ENCODE measurements at regions not wholly inside any gene's neighbourhood (a gene's known extent, or its start where the extent isn't known, plus 50 kb on each side); places are given as distances from the start of the nearest gene placed in this dataset.

- DNase-seq (ENCODE audit: low read depth in 2 of 2) = no peak
These were observed 370.4 kb upstream of the PTPRD start for GRCh38 chr9:10983251-10983650.

DNA sequence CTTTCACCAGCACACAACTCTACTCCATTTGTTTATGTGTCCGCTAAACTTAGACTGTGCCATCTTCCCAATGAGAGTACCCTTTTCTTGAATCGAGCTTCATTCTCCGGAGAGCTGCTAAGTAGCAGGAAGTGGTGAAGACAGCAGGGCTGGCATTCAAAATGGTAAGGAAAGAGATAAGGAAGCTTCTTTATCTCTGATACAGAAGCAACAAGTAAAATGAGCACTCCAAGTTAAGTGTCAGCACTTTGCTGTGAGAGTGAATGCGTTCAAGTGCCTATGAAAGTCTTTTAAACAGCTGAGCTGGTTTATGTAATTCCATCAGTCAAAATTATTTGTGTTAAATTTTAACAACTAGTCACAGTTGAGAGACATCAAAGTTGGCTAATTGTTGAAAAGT is 386.8 kb upstream of the PTPRD start:
- no peak for DNase-seq (ENCODE audit: low read depth in 2 of 2)

GRCh38 chr9:11001546-11001945 is 388.7 kb upstream of the PTPRD start:
- no peak for DNase-seq (ENCODE audit: low read depth in 2 of 2)

DNA sequence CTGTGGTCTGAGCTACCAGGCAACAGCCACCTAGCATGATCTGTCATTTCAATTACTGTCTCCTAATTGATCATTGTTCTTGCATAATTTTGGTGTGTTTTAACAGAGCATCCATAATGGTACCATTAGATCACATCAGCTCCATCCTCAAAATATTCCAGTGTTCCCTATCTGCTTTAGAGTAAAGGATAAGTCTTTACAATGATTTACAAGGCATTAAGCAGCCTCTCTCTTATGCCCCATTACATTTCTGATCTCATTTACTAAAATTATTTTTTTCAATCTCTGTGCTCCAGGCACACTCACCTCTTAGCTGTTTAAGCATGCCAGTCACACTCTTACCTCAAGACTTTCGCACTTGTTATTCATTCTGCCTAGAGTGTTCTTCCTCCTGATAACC is 389.9 kb upstream of the PTPRD start:
- DNase-seq (ENCODE audit: low read depth in 2 of 2) = no peak

- no peak for DNase-seq (ENCODE audit: low read depth in 2 of 2)
These were observed 391.0 kb upstream of the PTPRD start for GRCh38 chr9:11003836-11004235.

DNA sequence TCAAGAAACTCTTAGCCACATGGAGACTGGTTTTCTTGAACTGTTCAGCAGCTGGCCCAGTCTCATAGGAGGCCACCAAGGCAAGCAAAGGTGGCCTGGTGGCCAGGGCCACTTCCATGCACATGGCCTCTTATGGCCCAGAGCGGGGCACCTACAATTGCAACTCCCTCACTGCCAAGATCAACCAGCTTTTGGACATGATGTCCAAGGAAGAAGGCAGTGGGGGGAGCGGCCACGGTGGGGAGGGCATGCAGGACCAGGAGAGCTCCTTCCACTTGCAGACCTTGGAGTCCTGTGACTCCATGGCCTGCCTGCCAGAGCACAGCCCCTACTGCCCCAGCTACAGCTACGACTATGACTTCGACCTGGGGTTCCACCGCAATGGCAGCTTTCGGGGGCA is 398.9 kb upstream of the PTPRD start:
- no peak for DNase-seq (ENCODE audit: low read depth in 2 of 2)

DNA sequence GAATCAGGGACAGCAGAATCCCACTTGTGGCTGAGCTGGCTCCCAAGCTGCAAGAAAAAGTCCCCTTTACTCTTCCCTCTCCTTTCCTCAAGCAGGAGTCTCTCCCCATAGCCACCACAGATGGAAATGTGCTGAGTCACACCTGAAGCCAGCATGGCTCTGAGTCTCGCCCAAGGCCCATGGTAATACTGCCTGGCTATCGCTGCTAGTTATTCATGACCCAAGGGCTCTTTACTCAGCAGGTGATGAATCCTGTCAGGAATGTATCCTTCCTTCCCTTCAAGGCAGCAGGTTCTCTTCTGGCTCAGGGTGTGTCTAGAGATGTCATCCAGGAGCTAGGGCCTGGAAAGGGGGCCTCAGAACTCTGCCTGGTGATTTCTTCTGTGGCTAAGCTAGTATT is 403.3 kb upstream of the PTPRD start:
- DNase-seq (ENCODE audit: low read depth in 2 of 2) = no peak

GRCh38 chr9:11023201-11023600 is 410.4 kb upstream of the PTPRD start:
- no peak for DNase-seq (ENCODE audit: low read depth in 2 of 2)

GRCh38 chr9:11025775-11026174 is 413.0 kb upstream of the PTPRD start:
- DNase-seq (ENCODE audit: low read depth in 2 of 2) = no peak

DNA sequence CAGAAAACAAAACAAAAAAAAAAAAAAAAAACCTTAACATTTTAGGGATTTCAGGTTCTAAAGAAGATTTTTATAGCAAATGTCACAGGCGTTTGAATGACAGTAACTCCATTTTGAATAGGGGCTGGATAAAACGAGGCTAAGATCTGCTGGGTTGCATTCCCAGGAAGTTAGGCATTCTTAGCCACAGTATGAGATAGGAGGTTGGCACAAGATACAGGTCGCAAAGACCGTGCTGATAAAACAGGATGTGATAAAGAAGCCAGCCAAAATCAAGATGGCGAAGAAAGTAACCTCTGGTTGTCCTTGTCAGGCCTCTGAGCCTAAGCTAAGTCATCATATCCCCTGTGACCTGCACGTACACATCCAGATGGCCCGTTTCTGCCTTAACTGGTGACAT is 425.6 kb upstream of the PTPRD start:
- no peak for DNase-seq (ENCODE audit: low read depth in 2 of 2)

DNA sequence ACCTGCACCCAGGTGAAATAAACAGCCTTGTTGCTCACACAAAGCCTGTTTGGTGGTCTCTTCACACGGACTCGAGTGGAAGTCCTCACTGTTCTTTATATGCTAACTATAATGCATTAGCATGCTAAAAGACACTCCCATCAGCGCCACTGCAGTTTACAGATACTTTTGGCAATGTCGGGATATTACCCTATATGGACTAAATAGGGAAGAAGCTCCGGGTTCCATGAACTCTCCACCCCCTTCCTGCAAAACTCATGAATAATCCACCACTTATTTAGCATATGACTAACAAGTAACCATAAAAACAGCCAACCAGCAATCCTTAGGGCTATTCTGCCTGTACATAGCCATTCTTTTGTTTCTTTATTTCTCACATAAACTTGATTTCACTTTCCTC is 426.2 kb upstream of the PTPRD start:
- no peak for DNase-seq (ENCODE audit: low read depth in 2 of 2)

DNA sequence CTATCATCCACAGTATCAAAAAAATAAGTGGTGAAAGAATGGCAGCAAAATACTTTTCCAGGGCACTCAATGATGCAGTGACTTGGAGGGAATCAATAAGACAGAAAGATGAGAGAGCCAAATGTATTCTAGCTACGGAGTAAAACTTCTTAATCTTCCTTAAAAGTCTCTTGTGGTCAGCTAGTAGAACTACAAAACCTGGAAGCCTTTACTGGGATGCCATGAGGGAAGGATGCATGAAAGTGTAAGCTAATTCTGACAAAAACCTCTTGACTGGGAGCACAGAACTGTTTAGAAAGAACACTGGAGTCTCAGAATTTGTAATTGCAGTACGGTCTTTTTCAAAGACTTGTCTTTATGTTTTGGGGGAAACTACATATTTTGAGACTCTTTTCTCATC is 432.8 kb upstream of the PTPRD start:
- DNase-seq (ENCODE audit: low read depth in 2 of 2) = no peak

- no peak for DNase-seq (ENCODE audit: low read depth in 2 of 2)
These were observed 450.5 kb upstream of the PTPRD start for GRCh38 chr9:11063263-11063662.

- DNase-seq (ENCODE audit: low read depth in 2 of 2) = no peak
These were observed 452.1 kb upstream of the PTPRD start for GRCh38 chr9:11064909-11065308.

GRCh38 chr9:11072176-11072575 is 459.4 kb upstream of the PTPRD start:
- no peak for DNase-seq (ENCODE audit: low read depth in 2 of 2)

DNA sequence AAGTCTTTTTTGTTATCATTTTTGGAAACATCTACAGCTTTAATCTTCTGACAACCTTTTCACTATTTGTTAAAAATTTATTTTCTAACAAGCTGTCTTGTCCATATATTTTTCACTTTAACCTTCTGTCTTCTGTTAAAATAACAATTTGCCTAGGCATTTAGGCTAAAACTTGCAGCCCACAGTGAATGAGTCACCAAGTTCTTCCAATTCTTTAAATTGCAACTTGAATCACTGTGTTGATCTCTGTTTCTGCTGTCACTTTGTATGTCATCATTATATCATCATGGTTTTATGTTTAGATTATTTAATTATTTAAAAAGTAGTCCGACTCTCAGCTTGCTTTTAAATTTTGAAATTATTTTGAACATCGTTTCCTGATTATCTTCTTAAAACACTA is 473.8 kb upstream of the PTPRD start:
- DNase-seq (ENCODE audit: low read depth in 2 of 2) = no peak

- no peak for DNase-seq (ENCODE audit: low read depth in 2 of 2)
These were observed 476.1 kb upstream of the PTPRD start for GRCh38 chr9:11088821-11089374.

DNA sequence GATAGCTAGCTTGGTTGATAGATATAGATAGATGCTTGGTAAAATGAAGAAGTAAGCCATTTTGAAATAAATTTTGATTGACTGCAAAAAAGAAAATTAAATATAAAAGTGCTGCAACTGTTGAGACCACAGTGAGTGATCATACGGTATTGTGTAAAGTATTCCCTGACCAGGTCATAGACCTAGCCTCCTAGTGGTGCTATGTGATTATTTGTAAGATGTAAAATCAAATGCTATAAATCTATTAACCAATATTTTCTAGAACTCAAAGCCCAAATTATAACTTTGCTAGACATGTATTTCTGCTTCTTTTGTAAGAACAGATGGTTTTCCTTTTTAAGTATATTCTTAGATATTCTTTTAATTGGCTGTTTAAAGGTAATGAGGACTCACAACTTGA is 480.2 kb upstream of the PTPRD start:
- DNase-seq (ENCODE audit: low read depth in 2 of 2) = no peak

- no peak for DNase-seq (ENCODE audit: low read depth in 2 of 2)
These were observed 484.2 kb upstream of the PTPRD start for GRCh38 chr9:11097020-11097419.

- DNase-seq (ENCODE audit: low read depth in 2 of 2) = no peak
These were observed 490.7 kb upstream of the PTPRD start for GRCh38 chr9:11103525-11103924.

DNA sequence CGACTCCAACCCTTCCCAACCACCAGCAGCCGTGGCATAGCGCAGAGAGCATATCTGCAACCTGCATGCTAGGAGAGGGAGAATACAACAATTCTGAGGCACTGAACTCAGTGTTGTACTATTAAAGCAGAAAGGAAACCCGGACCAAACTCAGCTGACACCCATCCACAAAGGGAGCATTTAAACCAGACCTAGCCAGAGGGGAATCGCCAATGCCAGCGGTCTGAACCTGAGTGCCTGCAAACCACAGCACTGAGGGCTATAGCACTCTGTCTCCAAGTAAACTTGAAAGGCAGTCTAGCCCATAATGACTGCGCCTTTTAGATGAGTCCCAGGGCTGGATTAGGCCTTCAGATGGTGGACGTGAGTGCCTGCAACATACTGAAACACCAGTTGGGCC is 494.4 kb upstream of the PTPRD start:
- DNase-seq (ENCODE audit: low read depth in 2 of 2) = no peak

GRCh38 chr9:11128156-11128555 is 515.4 kb upstream of the PTPRD start:
- DNase-seq (ENCODE audit: low read depth in 2 of 2) = no peak

- no peak for DNase-seq (ENCODE audit: low read depth in 2 of 2)
These were observed 523.0 kb upstream of the PTPRD start for GRCh38 chr9:11135851-11136250.

- DNase-seq (ENCODE audit: low read depth in 2 of 2) = no peak
These were observed 528.6 kb upstream of the PTPRD start for GRCh38 chr9:11141357-11141756.

All from lung microvascular endothelial cell (primary cell).